Endothelial cell of umbilical vein (primary cell): ENCODE measurements at regions not wholly inside any gene's neighbourhood (a gene's known extent, or its start where the extent isn't known, plus 50 kb on each side); places are given as distances from the start of the nearest gene placed in this dataset.

ENCODE experiments used
- BruUV-seq: library from RNA; stranded (reverse); fragments of 400-500 nt; replicated peaks from 2 replicates; lab custom pipeline; 2021; lab: Mats Ljungman, UMichigan
- CTCF ChIA-PET: fragments of 300-600, 350-600 bp; sonication (Branson Sonifier 250); formaldehyde crosslinking; loops from one replicate; lab custom pipeline; 2021; ENCODE audit warnings: antibody characterized with exemption, inconsistent platforms; lab: Charles Lee
- POLR2A ChIA-PET: fragments of 300-600, 350-600 bp; sonication (Branson Sonifier 250); formaldehyde crosslinking; loops from one replicate; lab custom pipeline; 2021; ENCODE audit warnings: antibody characterized with exemption, inconsistent platforms; lab: Charles Lee
- DNase-seq: peaks from one replicate; pipeline ENCODE4 v3.0.0-alpha.2; 2011; ENCODE audit warnings: low read depth, low spot score
- FAIRE-seq: peaks from 2 replicates; lab custom pipeline; 2011; peaks lifted over from hg19 to GRCh38; lab: Jason Lieb, UNC
- H2AFZ ChIP-seq: 2 replicates; pipeline ENCODE4 v1.6.0; 2012; ENCODE audit warnings: low read depth, low read length, control low read depth, inconsistent platforms
- H3K27ac ChIP-seq: 2 replicates; pipeline ENCODE4 v1.5.1; 2011; ENCODE audit warnings: low read depth, mild to moderate bottlenecking, control low read depth, low read length, moderate library complexity; ENCODE audit not compliant: insufficient read depth
- H3K27me3 ChIP-seq, 2 experiments: 2 replicates each; pipeline versions ENCODE4 v1.6.0 to v1.6.1; 2011; ENCODE audit warnings: low read length in 2 of 2, mixed read lengths in 1 of 2; ENCODE audit not compliant: control insufficient read depth in 2 of 2, insufficient read depth in 2 of 2
- H3K36me3 ChIP-seq, 2 experiments: 2 replicates in 1 of 2; 3 replicates in 1 of 2; pipeline ENCODE4 v1.5.1; 2011; ENCODE audit warnings: low read length in 2 of 2, mild to moderate bottlenecking in 1 of 2, moderate library complexity in 1 of 2; ENCODE audit not compliant: control insufficient read depth in 2 of 2, insufficient read depth in 2 of 2; ENCODE audit errors: extremely low read depth in 1 of 2
- H3K4me1 ChIP-seq: 3 replicates; pipeline ENCODE4 v1.5.1; 2011; ENCODE audit warnings: mild to moderate bottlenecking, low read length; ENCODE audit not compliant: control insufficient read depth, insufficient read depth; ENCODE audit errors: extremely low read depth
- H3K4me2 ChIP-seq: 2 replicates; pipeline ENCODE4 v1.6.1; 2011; ENCODE audit warnings: low read length, control low read depth, mixed read lengths; ENCODE audit not compliant: insufficient read depth
- H3K4me3 ChIP-seq, 3 experiments: fragments of 200-600 bp in 1 of 3; sonication (generic), shearing (Covaris generic) in 1 of 3; replicated peaks in 1 of 3; 2 replicates each; pipeline ENCODE4 v1.5.1; 2011 to 2016; ENCODE audit warnings: control low read depth in 3 of 3, low read length in 3 of 3, mild to moderate bottlenecking in 2 of 3, inconsistent platforms in 1 of 3, low read depth in 1 of 3, moderate library complexity in 1 of 3; ENCODE audit not compliant: insufficient read depth in 1 of 3
- H3K79me2 ChIP-seq: 2 replicates; pipeline ENCODE4 v1.6.0; 2012; ENCODE audit warnings: low read length, inconsistent platforms; ENCODE audit not compliant: control insufficient read depth, insufficient read depth
- H3K9ac ChIP-seq: replicated peaks from 2 replicates; pipeline ENCODE3; 2011; ENCODE audit warnings: low read length, control low read depth; ENCODE audit not compliant: insufficient read depth; ENCODE audit errors: extremely low read depth
- H3K9me1 ChIP-seq: replicated peaks from 3 replicates; pipeline ENCODE4 v1.6.0; 2011; ENCODE audit warnings: mild to moderate bottlenecking, low read length; ENCODE audit not compliant: control insufficient read depth, insufficient read depth; ENCODE audit errors: extremely low read depth
- H3K9me3 ChIP-seq: replicated peaks from 2 replicates; pipeline ENCODE4 v1.5.1; 2012; ENCODE audit warnings: low read length, inconsistent platforms; ENCODE audit not compliant: control insufficient read depth, insufficient read depth
- H4K20me1 ChIP-seq: replicated peaks from 2 replicates; pipeline ENCODE3; 2011; ENCODE audit warnings: mild to moderate bottlenecking, low read length; ENCODE audit not compliant: control insufficient read depth, insufficient read depth; ENCODE audit errors: extremely low read depth
- EZH2 ChIP-seq: IDR thresholded peaks from 2 replicates; pipeline ENCODE4 v1.6.1; 2012; ENCODE audit warnings: borderline replicate concordance, low read depth, mild to moderate bottlenecking, moderate library complexity, low read length, inconsistent platforms; ENCODE audit not compliant: severe bottlenecking
- FOS ChIP-seq: IDR thresholded peaks from 2 replicates; pipeline ENCODE4 v1.6.1; 2011; ENCODE audit warnings: mild to moderate bottlenecking, low read length, moderate library complexity, borderline replicate concordance; ENCODE audit not compliant: insufficient read depth
- GATA2 ChIP-seq: IDR thresholded peaks from 2 replicates; pipeline ENCODE4 v1.7.0; 2011; ENCODE audit warnings: low read depth, mild to moderate bottlenecking, moderate library complexity, mixed read lengths, low read length; ENCODE audit not compliant: insufficient read length, insufficient read depth
- JUN ChIP-seq: IDR thresholded peaks from 2 replicates; pipeline ENCODE4 v1.6.1; 2011; ENCODE audit warnings: borderline replicate concordance, low read depth; ENCODE audit not compliant: insufficient read length, insufficient read depth
- MYC ChIP-seq: IDR thresholded peaks from one replicate; pipeline ENCODE4 v1.6.1; 2011; ENCODE audit warnings: mild to moderate bottlenecking, low read depth, low read length
- POLR2A ChIP-seq: IDR thresholded peaks from 2 replicates; pipeline ENCODE4 v1.6.1; 2012; ENCODE audit warnings: low read depth, mild to moderate bottlenecking, control low read depth, low read length
- POLR2AphosphoS5 ChIP-seq: IDR thresholded peaks from 2 replicates; pipeline ENCODE4 v1.6.1; 2012; ENCODE audit warnings: low read depth, mild to moderate bottlenecking, control low read depth, low read length, moderate library complexity; ENCODE audit not compliant: insufficient read depth
- dilution Hi-C: fragments of 300-500 bp; cut with MboI; formaldehyde crosslinking; loops from one replicate; pipeline ENCODE4 v1.15.0; 2019; ENCODE audit warnings: low sequenced_read_pairs; ENCODE audit not compliant: extremely low pct_ligation_motif_present
- intact Hi-C: fragments of 100-400 bp; cut with micrococcal nuclease; formaldehyde crosslinking; loops from one replicate; pipeline ENCODE4 v1.10.0; 2022
- TF ChIP-seq, protein P1 (sequence below), 2 donors: IDR thresholded peaks; 1 replicate in 1 of 2; 2 replicates in 1 of 2; pipeline ENCODE4 v1.5.1; 2011; ENCODE audit warnings: low read length in 2 of 2, mild to moderate bottlenecking in 2 of 2, moderate library complexity in 2 of 2, control low read depth in 1 of 2, inconsistent platforms in 1 of 2, low read depth in 1 of 2; ENCODE audit not compliant: insufficient read depth in 1 of 2; ENCODE audit errors: extremely low read depth in 1 of 2
- TF ChIP-seq, protein P2 (sequence below): IDR thresholded peaks from 2 replicates; pipeline ENCODE4 v1.6.1; 2011; ENCODE audit not compliant: insufficient read depth, insufficient read length

DNA sequence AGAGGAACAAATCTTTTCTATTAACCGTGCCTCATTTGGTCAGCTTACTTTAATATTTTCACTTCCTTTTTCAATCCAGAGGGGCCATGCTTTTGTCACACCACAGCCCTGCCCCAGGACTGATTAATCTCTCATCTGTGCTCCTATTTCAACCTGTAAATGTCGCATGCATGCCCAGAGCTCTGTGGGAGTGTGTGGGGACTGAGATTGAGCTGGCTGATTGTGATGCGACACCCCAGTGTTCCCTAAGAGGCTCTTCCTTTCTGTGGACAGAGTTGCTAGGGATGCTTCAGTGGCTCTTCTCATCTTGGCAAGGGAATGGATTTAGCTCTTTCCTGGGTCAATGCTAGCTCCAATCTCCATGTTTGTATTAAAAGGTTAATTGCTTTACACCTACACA lies 249.6 kb downstream of the TDRD3 start:
- H3K4me1 ChIP-seq: no peaks in the 10 kb centered on the region
- no peaks in the 10 kb centered on the region for H3K79me2 ChIP-seq
- no peak overlapping the region for H3K27ac ChIP-seq
- no peak overlapping the region for H3K4me3 ChIP-seq
- H3K36me3 ChIP-seq: no peaks in the 10 kb centered on the region
- POLR2A ChIA-PET: no interaction called here
- H3K27me3 ChIP-seq: peaks cover 3 to 4% of the 10 kb centered on the region in 2 experiments
- dilution Hi-C loops (no loop called here), intact Hi-C loops (no loop called here)
- CTCF ChIA-PET: no interaction called here
- no peaks in the 10 kb centered on the region for H3K9me3 ChIP-seq
- no peak overlapping the region for H3K4me2 ChIP-seq
- H3K9ac ChIP-seq: no peak overlapping the region
- no peak overlapping the region for H2AFZ ChIP-seq
- no TSS peak for BruUV-seq
- H4K20me1 ChIP-seq: no peaks in the 10 kb centered on the region
- TF ChIP-seq, protein P1, sequence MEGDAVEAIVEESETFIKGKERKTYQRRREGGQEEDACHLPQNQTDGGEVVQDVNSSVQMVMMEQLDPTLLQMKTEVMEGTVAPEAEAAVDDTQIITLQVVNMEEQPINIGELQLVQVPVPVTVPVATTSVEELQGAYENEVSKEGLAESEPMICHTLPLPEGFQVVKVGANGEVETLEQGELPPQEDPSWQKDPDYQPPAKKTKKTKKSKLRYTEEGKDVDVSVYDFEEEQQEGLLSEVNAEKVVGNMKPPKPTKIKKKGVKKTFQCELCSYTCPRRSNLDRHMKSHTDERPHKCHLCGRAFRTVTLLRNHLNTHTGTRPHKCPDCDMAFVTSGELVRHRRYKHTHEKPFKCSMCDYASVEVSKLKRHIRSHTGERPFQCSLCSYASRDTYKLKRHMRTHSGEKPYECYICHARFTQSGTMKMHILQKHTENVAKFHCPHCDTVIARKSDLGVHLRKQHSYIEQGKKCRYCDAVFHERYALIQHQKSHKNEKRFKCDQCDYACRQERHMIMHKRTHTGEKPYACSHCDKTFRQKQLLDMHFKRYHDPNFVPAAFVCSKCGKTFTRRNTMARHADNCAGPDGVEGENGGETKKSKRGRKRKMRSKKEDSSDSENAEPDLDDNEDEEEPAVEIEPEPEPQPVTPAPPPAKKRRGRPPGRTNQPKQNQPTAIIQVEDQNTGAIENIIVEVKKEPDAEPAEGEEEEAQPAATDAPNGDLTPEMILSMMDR (IDR thresholded peaks at IDR 0.05; ENCODE audit: extremely low read depth in 1 of 2, insufficient read depth in 1 of 2, low read depth in 1 of 2, low read length in 2 of 2): no peak
- TF ChIP-seq POLR2A (no peak), POLR2AphosphoS5 (no peak), JUN (no peak), GATA2 (no peak), FOS (no peak), EZH2 (no peak), MYC (no peak)
- TF ChIP-seq, protein P2, sequence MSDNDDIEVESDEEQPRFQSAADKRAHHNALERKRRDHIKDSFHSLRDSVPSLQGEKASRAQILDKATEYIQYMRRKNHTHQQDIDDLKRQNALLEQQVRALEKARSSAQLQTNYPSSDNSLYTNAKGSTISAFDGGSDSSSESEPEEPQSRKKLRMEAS: no peak
- H3K9me1 ChIP-seq: no peaks in the 10 kb centered on the region
- FAIRE-seq (no peak), DNase-seq (no peak)
